ENCODE measurements at regions not wholly inside any gene's neighbourhood (a gene's known extent, or its start where the extent isn't known, plus 50 kb on each side); places are given as distances from the start of the nearest gene placed in this dataset.

GRCh38 chr1:172929006-172929405 is 121.7 kb downstream of the TNFSF18 start:
- TF ChIP-seq CTCF (IDR thresholded peaks at IDR 0.05) (no peak), POLR2A (IDR thresholded peaks at IDR 0.05) (no peak)

All from uterus (tissue), 2 donors.